ENCODE measurements at regions not wholly inside any gene's neighbourhood (a gene's known extent, or its start where the extent isn't known, plus 50 kb on each side); places are given as distances from the start of the nearest gene placed in this dataset.

DNA sequence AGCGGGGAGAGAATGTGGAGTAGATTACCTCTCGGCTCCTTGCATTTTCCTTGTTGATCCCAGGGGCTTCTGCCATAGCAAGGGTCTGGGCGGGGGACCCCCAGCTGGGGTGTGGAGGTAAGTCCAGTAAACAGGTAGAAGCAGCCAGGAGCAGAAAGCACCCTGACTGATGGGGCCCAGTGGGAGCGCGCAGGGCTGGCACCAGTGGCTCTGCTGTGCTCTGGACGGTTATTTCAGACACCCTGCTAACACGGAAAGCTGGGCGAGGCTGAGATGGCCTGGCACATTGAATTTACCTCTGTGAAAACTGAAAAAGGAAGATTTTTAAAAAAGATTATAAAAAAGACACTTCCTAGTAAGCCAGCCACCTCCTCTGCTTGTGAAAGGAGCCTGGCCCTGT is 88.4 kb upstream of the CALM2 start:
- DNase-seq: no peak

DNA sequence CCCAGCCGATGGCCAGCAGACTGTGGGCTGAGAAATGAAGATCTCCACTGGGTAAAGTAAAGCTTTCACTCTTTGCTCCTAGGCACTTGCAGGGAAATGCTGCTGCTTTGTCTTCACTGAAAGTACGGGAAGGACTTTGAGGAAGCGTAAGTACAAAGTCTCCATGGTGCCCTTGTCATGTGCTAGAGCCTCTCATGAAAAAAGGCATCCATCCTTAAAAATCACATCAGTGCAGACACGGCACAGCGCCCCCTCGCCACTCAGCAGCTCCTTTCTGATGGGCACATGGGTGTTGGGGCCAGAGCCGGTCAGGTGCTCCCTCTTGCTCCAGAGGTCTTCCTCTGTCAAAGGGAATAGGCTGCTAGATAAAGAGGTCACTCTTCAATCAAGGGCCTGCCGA is 87.8 kb upstream of the CALM2 start:
- DNase-seq: no peak

DNA sequence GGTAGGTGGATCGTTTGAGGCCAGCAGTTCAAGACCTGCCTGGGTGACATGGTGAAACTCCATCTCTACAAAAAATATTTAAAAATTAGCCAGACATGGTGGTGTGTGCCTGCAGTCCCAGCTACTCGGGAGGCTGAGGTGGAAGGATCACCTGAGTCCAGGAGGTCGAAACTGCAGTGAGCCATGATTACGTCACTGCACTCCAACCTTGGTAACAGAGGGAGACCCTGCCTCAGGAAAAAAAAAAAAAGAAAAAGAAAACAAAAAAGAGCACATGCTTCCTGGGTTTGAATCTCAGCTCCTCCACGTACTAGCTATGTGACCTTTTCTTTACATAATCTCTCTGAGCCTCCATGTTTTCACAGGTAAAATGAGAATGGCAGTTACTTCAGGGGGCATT is 86.3 kb upstream of the CALM2 start:
- DNase-seq: no peak

DNA sequence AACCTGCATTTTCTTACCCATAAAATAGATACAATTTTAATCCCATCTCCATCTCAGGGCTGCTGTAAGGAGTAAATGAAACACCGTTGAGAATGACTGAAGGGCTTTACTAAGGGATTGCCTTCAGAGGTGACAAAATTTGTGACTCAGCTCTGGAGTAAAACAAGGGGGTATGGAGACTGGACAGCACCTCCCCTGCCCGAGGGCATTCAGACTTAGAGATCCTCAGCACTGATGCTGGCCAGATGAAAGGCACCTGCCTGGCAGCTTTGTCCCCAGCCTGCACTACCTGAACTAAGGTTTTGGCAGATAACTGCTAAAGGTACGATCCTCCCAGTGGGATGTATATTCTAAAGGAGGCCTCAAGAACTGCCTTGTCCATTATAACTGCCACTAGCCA is 84.7 kb upstream of the CALM2 start:
- DNase-seq: no peak

DNA sequence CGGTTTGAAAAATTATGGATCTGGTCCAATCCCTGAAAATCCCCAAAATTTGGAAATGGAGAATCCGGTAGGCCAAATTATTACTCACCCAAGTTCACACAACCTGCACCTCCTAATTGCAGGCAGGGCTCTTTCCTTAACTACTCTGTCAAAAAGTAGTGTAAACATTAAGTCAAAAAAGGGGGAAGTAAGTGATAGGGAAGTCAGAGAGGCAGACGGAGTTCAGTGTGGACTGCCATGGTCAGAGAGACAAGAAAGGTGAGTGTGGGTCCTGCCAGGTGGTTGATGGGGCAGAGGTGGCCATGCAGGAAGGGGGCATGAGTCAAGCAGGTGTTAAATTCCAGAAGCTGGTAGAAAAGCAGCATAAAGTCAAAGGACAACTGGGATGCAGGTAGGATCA is 83.5 kb upstream of the CALM2 start:
- no peak for DNase-seq

DNA sequence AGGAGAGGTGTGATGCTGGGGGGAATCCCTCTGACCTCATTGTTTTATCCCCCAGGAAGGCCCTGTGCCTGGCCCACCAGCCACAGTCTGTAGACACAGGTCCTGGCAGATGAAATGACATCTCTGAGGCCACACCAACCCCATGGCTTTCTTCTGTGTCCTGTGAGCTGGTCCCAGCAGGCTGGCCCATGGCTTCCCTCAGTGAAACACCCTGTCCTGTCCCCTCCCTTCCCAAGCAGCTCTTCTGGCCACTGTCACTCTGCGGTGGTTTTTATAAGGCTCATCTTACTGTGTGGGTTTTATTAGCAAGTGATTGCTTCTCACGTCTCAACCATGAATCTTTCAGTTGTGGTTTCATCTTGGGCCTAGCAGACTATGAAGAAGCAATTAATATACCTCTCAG is 81.6 kb upstream of the CALM2 start:
- DNase-seq: no peak

DNA sequence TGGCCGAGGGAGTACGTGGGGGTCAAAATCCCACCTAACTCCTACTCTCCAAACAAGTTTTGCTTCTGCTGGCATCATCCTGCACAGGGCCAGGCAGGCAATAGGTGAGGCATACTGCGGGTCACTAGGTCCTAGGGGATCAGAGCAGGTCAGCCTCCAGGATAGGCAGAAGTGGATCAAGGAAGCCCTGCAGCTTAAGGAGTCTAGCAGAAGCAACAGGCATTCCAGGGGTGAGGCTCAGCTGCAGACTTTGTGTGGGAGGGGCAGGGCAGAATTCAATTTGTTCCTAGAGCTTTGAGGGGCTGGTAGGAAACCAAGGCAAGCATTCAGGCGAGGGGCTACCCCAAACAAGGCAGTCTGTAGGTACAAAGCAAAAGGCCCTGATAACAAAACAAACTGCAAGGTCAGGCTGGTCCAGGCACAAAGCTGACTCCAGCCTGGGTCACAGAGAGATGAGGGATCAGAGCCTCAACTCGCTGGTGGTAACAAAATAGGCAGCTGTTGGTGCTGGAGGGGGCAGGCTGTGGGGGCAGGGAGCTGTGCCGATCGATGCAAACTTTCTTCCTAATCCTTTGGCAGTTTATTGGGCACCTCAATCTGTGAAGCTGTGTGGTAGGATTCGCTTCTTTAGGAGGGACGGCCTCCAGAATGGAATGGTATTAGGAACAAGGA is 80.2 kb upstream of the CALM2 start:
- no peak for DNase-seq

DNA sequence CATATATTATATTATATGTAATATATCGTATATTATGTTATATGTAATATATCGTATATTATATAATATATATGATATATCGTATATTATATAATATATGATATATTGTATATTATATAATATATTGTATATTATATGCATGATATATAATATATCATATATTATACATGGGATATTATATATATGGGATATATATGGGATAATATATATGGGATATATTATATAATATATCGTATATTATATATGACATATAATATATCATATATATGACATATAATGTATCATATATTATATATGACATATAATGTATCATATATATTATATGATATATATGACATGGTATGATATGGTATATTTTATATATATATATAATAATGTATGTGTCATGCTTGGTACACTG is 79.5 kb upstream of the CALM2 start:
- no peak for DNase-seq

DNA sequence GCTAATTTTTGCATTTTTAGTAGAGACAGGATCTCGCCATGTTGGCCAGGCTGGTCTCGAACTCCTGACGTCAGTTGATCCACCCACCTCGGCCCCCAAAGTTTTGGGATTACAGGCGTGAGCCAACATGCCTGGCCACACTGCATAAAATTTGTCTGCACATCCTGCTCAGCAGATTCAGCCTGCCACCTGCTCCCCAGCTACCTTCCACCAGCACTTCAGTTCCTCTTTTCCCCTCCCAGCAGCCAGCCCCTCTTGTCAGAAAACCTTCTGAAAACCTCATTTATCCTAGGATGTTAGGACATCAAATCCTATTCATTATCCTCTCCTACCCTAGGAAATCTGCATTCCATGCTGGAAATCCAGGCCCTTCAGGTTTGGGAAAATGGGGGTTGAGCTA is 78.2 kb upstream of the CALM2 start:
- DNase-seq: no peak

DNA sequence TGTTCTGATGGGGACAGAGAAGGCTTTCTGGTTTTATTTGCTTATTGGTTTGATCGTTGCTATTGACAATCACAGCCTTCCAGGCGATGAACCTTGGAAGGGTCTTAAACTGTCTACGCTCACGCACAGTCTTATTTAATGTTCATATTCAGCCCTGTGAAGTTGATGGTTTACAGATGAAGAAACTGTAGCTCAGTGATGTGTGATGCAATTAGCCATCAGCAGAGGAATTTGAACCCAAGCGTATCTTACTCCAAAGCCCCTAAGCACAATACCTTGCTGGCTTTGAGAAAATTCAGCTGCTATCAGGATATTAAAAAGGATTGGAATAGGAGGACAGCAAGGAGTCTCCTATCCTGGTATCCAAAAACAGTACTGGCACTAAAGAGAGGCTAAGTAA is 77.1 kb upstream of the CALM2 start:
- DNase-seq: no peak

DNA sequence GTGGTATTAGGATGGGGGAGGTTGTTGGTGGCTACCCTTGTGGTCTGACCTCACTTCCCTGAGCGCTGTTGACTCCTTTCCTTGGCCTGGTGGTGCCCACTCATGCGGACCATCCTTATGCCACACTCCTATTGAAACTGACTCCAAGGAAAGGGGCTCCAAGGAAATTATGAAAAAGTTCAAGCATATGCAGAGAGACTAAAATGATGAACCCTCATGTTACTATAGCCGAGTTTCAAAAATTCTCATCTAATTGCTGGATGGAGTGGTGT is 75.0 kb upstream of the CALM2 start:
- DNase-seq: no peak

DNA sequence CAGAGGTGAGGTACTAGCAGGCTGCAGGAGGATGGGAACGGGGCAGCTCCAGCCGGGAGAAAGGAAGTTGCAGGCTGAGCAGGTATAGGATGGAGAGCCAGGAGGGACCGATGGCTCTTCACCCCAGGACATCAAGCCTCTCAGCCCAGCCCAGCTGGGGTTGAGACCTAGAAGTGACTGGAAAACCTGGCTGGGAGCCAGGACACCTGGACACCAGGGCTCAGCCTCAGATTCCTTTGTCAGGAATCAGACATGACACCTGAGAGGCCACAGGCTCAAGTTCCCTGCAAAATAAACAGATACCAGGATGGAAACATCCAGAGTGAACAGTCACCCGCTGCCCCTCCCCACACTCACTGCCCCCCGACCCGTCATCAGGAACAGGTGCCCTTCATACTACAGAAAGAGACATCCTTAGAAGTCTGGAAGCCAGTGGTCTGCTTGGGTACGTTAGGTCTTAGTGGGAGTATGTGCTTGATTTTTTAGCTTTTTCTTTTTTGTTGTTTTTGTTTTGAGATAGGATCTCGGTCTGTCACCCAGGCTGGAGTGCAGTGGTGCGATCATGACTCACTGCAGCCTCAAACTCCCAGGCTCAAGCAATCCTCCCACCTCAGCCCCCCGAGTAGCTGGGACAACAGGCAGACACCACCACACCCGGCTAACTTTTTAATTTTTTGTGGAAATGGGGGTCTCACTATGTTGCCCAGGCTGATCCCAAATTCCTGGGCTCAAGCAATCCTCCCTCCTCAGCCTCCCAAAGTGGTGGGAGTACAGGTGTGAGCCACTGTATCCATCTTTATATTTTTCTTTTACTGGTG is 74.5 kb upstream of the CALM2 start:
- no peak for DNase-seq

DNA sequence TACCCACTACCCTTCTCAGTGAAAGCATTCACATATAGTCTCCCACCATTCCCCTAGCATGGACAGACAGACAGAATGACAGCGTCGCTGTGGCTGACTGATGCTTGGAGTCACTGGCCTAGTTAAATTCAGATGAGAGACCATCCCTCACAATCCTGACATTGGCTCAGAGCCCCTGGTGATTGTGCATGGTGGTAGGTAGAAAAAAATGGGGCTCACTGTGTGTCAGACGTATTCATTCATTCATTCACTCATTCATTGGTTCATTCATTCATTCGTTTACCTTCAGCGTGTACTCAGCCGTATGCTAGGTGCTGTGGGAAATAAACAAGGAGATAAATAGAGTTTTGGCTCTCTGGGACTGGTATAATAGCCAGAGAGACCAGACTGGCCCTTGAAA is 73.6 kb upstream of the CALM2 start:
- no peak for DNase-seq

DNA sequence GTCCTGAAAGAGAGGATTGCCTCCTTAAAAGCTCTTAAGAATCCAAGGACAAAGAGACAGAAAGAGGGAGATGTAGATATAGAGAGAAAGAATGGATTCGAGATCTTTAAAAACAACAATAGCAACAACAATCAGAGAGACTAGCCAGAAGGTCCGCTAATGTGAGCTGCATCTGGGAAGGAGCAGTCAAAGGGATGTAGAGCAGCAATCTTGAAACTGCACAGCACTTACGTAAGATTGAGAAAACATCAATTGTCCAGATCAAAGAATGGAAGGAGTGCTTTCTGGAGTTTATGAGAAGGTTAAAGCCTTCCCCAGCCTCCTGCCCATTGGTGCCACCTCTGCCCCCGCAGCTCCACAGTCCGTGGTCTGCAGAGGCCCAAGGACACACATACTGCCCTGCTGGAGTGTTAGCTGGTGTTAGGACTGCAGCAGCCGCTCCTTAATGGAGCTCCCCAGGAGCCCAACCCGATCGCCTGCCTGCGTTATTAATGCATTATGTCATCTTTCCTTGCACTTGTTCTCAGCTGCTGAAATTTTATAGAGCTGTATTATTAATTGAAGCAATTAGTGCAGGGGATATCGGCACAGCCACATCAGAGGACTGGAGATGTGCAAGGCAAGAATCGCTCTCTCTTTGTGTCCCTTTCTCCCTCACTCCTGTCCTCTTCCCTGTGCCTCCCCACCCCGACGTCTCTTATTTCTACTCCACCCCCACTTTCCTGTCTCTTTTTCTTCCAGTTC is 73.0 kb upstream of the CALM2 start:
- peak; percentile 72 for DNase-seq

DNA sequence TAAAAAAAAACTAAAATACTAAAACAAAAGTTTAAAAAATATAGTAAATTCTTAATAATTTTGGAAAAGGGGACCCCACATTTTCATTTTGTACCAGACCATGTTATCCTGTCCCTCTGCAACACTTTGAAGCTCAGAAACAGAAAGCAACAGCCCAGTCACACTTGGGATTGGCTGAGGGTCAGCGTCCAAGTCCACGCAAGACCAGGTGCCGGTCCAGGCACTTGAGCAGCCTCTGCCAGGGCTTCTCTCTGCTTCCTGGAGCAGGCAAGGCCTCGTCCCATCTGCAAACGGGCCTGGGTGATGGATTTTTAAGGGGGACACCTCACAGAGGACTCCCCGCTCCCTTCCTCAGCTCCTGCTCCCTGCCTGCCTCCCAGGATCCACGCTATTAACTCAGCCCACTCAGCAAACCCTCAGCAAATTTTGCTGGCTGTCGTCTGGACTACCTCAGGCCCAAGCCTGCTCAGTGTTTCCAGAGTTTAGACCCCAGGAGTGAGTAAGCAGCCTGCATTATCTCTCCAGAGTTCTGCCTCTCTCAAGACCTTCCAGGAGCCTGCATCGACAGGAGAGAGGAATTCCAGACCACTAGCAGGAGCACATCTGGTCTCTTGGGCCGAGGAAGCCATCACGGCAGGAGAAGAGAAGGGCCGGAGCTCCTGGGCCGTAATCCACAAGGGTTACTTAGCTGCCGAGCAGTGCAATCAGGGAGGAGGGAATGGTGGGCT is 67.4 kb upstream of the CALM2 start:
- DNase-seq: no peak

DNA sequence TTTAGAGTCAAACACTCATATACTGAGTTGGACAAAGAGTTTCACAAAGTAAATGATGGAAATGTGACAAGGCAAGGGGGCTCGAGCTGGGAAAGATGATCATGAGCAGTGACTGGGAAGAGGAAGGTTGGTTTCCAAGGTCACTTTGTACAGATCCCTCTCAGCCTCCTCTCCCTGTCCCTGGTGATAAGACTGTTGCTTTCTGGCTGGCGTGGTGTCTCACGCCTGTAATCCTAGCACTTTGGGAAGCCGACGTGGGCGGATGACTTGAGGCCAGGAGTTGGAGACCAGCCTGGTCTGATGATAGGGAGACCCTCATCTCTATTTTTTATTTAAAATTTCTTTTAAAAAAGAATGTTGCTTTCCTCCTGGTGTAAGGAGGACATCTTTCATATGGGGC is 65.4 kb upstream of the CALM2 start:
- no peak for DNase-seq

DNA sequence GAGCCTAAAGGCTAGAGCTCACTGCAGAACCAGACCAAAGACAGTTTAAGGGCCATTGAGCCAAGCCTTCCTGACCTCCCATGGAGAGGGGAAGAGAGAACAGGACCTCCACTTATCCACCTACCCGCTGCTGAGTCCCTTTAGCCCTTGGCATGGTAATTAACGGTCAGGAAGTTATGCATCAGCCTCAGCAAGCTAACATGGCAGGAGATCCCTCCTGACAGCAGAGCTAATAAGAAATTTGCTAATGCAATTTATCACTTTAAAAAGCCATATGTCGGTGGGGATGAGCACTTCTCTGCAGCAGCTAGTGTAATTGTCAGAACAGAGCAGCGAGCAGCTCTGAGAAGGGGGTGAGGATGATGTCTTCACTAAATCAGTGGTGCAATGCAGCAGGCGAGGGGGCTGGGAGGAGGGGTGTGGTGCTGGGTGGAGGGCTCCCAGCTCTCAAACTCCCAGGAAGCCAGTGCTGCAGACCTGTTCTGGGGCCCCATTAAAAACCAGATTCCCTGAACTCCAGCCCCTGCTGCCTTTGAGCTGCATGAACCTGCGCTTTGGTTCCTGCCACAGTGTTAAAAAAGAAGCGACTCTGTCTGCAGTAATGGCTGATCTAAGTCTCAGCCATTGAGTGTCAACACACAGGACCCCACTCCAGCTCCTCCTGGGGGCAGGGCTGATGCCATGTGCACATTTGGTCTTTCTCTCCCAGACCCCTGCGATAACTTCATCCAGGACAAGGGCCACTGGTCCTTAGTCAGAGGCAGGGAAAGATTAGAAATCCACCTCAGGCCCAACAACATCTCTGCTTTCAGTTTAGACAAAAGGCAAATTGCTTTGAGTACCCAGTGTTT is 63.0 kb upstream of the CALM2 start:
- peak; percentile 55 for DNase-seq

DNA sequence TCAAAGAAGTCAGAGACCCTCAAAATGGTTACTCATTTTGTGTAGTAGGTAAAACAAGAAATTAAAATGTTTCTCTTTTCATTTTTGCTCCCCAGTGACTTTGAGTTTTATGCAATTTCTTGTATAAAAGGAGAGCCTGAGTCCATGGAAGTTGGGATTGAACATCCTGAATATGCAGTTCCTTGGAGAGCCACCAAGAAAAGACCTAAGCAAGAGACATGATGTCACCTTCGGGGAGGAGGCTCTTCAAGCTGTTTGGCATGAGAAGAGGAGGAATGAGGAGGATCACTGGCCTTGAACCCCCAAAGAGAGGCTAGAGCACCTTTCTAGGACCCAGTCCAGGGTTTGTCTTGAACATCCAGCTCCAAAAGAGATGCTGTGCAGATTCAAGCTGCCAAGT is 62.3 kb upstream of the CALM2 start:
- no peak for DNase-seq

DNA sequence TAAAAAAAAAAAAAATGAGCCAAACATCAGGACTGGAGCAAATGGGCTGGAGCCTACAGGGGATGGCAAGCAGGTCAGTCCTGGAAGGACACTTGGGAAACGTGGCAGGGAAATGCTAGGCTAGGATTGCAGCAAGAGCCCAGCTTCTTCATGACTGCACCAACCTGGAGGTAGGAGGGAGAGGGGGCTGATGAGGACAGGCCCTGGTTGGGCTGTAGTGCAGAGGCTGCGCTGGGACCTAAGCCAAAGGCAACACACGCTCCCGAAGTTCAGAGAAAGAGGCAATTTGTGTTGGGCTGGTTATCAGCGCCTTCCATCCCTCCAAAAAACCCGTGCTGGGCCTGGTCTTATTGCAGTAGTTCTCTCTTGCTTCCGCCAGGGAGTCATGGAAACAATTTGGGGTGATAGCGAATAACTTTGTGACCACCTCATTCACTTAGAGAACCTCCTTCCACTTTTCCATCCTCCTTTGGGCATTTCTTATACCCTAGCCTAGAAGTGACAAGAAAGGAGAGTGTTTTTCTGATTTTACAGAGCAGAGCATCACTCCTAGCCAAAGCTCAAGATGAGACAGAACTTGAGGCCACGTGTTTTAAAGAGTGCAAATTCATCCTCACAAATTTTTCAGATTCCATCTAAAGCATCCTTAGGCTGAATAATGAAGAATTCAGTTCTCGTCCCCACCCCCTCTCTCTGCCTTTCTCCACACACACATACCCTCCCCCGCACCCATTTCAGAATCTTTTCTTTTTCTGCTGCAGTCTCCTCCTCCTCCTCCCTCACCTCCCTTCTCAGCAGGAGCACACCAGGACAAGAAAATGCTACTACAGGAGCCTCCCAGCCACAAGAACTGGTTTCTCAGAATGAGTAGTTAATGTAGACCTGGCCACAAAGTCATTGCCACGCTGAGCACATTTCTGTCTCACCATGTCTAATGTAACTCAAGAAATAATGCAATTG is 61.3 kb upstream of the CALM2 start:
- peak; percentile 38 for DNase-seq

DNA sequence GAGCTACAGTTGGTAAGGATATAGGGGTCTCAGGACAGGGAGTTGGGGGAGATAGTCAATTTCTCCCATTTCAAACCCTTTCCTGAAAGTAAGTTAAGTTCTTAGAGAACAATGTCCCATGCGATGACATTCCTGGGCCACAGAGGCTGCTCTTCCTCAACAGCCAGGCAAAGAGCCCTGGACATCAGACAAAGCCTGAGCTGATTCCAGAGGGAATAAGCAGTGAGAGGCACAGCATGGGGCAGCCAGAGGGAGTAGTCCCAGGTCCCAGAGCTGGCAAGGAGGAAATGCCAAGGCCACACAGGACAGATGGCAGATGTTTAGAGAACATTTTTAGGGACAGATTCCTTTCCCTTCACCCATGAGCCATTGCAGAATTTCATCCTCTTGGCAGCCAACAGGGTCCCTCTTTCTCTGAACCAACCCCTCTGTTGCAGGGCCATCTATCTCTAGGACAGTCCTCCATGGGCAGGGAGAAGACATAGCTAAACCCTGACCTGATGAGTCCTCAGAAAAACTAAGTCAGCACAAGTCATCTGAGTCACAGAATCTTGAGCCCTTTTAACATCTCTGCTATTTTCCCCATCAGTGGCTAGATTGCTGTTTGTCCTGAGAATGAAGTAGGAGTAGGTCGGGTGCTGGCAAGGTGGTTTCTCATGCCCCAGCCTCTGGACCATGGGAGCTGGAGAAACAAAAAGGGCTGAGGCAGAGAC is 60.3 kb upstream of the CALM2 start:
- DNase-seq: no peak

DNA sequence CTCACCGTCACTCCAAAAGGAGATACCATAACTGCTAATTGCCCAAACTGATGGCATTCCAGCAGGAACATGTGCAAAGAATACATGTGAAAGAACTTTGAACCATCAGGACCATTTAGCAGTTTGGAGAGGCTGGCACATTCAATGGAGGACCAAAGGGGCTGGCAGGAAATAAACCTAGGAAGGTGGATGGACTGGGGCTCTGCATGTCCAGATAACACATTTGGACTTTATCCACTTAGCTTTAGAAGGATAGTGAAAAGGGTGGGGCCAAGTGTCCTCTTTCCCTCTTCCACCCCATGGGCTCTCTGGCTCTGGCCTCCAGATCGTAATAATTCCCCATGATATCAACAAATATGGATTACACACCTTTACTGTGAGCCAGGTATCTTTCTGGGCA is 58.8 kb upstream of the CALM2 start:
- DNase-seq: no peak
